Smooth muscle cell (in vitro differentiated cells): ENCODE measurements at regions not wholly inside any gene's neighbourhood (a gene's known extent, or its start where the extent isn't known, plus 50 kb on each side); places are given as distances from the start of the nearest gene placed in this dataset.
A peak's percentile ranks its signal among the peaks of the same experiment; 100 is the strongest.

Experiments
- DNase-seq: peaks from one replicate; lab custom pipeline; 2025; ENCODE audit not compliant: unreplicated experiment; lab: John Stamatoyannopoulos, UW
- H2AFZ ChIP-seq: fragments of 200-600 bp; sonication (generic); 2 replicates; pipeline ENCODE4 v1.6.0; 2016; ENCODE audit warnings: antibody characterized with exemption, low read depth, mild to moderate bottlenecking
- H3F3A ChIP-seq: fragments of 200-600 bp; sonication (generic); 2 replicates; pipeline ENCODE4 v1.6.0; 2017; ENCODE audit warnings: antibody characterized with exemption, low read depth
- H3K27ac ChIP-seq: fragments of 200-600 bp; sonication (generic); 2 replicates; pipeline ENCODE4 v1.5.1; 2016; ENCODE audit warnings: low read depth, mild to moderate bottlenecking
- H3K27me3 ChIP-seq: fragments of 200-600 bp; sonication (generic); 2 replicates; pipeline ENCODE4 v1.6.1; 2016; ENCODE audit warnings: low read depth, mild to moderate bottlenecking
- H3K36me3 ChIP-seq: fragments of 200-600 bp; sonication (generic); 2 replicates; pipeline ENCODE4 v1.5.1; 2016; ENCODE audit warnings: low read depth
- H3K4me1 ChIP-seq: fragments of 200-600 bp; sonication (generic); 2 replicates; pipeline ENCODE4 v1.5.1; 2016; ENCODE audit warnings: low read depth
- H3K4me2 ChIP-seq: fragments of 200-600 bp; sonication (generic); 2 replicates; pipeline ENCODE4 v1.6.0; 2016; ENCODE audit warnings: mild to moderate bottlenecking
- H3K4me3 ChIP-seq: fragments of 200-600 bp; sonication (generic); 2 replicates; pipeline ENCODE4 v1.5.1; 2016; ENCODE audit warnings: mild to moderate bottlenecking
- H3K79me2 ChIP-seq: fragments of 200-600 bp; sonication (generic); 2 replicates; pipeline ENCODE4 v1.6.0; 2016; ENCODE audit warnings: low read depth, mild to moderate bottlenecking
- H3K9ac ChIP-seq: fragments of 200-600 bp; sonication (generic); 2 replicates; pipeline ENCODE4 v1.6.0; 2016; ENCODE audit warnings: low read depth
- H3K9me3 ChIP-seq: fragments of 200-600 bp; sonication (generic); replicated peaks from 2 replicates; pipeline ENCODE4 v1.5.1; 2016; ENCODE audit warnings: low read depth
- H4K20me1 ChIP-seq: fragments of 200-600 bp; sonication (generic); 2 replicates; pipeline ENCODE4 v1.6.0; 2016; ENCODE audit warnings: low read depth
- WGBS: methylation state at CpG from one replicate; pipeline ENCODE4 v1.1.7; 2016; ENCODE audit warnings: low lambda C conversion rate; 5-methylcytosine and 5-hydroxymethylcytosine counted together
- TF ChIP-seq, protein P1 (sequence below): fragments of 200-600 bp; sonication (generic); IDR thresholded peaks from 2 replicates; pipeline ENCODE4 v1.5.1; 2017; ENCODE audit warnings: borderline replicate concordance, mild to moderate bottlenecking, antibody characterized with exemption; ENCODE audit not compliant: insufficient read depth, poor library complexity, severe bottlenecking

DNA sequence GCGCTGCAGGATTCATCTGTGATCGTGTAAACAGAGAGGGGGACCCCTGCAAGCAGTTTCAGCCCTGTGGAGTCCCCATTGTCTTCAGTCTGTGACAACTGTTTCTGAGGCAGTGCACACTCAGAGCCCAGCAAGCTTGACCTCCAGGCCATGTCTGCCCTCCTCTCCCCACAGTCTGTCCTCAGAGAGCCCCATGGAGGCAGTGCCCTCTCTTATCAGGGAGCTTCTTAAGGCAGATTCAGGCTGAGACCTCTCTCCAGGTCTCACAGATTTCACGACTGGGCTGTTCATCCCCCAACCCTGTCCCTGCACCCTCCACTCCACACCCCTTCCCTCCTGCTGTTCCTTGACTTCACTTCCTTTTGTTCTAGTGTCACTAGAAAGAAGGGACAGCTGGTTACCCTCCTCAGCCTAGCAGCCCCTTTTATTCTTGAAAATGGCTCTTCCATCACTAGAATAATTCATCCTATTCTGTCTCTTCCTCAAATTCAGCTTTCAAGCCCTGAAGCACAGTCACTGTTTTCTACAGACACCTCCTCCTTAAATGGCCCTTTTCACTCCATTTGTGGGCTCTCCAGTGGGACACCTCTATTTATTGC is 218.4 kb downstream of the MED10 start:
- Histone ChIP-seq H3K27ac (peak overlapping the region; percentile 4), H2AFZ (no peak overlapping the region), H3K9ac (no peak overlapping the region), H3K9me3 (no peaks in the 10 kb centered on the region), H3K4me2 (peak overlapping the region; percentile 34), H4K20me1 (no peaks in the 10 kb centered on the region), H3K79me2 (no peaks in the 10 kb centered on the region), H3K4me1 (peaks cover 15% of the 10 kb centered on the region), H3K27me3 (no peaks in the 10 kb centered on the region), H3K4me3 (no peak overlapping the region), H3K36me3 (no peaks in the 10 kb centered on the region), H3F3A (no peaks in the 10 kb centered on the region)
- TF ChIP-seq, protein P1, sequence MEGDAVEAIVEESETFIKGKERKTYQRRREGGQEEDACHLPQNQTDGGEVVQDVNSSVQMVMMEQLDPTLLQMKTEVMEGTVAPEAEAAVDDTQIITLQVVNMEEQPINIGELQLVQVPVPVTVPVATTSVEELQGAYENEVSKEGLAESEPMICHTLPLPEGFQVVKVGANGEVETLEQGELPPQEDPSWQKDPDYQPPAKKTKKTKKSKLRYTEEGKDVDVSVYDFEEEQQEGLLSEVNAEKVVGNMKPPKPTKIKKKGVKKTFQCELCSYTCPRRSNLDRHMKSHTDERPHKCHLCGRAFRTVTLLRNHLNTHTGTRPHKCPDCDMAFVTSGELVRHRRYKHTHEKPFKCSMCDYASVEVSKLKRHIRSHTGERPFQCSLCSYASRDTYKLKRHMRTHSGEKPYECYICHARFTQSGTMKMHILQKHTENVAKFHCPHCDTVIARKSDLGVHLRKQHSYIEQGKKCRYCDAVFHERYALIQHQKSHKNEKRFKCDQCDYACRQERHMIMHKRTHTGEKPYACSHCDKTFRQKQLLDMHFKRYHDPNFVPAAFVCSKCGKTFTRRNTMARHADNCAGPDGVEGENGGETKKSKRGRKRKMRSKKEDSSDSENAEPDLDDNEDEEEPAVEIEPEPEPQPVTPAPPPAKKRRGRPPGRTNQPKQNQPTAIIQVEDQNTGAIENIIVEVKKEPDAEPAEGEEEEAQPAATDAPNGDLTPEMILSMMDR, result no peak
- no peak for DNase-seq
- WGBS, result 56% methylated on average over 3 of the region's 3 CpGs

DNA sequence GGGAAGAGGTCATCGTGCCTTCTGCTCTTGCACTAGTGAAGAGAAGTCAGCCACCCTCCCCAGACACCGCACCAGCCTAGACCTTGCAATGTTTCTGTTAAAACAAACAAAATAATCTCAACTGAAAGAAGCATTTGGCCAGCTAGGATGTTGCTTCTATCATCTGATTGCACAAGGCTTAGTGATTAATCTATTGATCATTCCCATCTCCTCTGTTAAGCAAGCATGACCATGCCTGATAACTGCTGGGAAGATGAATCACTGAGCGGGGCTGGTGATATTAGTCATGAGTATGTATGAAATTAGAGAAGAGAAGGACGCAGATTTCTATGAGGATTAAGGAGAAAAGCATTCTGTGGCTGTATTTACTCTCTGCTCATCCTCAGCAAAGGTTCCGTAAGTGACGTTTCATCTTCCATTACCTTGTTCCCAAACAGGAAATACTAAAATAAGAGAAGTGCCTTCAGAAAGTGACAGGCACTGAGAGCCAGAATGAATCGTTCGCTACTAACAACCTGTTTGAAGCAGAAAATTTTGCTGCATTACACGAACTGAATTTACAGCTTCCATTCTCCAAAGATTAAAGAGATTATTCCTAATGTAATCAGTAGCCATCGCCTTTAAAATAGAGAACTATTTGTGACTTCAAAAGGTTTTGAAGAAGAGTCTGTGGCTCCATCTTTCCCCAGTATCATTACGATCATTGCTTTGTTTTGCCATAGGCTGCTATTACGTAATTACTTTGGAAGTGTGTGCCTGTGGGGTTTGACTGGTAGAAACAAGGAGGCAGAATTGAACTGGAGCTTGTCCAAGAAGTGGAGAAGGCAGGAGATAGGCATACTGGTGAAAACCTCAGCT is 219.1 kb downstream of the MED10 start:
- Histone ChIP-seq H3K9me3 (no peaks in the 10 kb centered on the region), H3K4me1 (peaks cover 15% of the 10 kb centered on the region), H4K20me1 (no peaks in the 10 kb centered on the region), H3K4me3 (no peak overlapping the region), H3F3A (no peaks in the 10 kb centered on the region), H3K79me2 (no peaks in the 10 kb centered on the region), H2AFZ (no peak overlapping the region), H3K36me3 (no peaks in the 10 kb centered on the region), H3K27me3 (no peaks in the 10 kb centered on the region), H3K9ac (no peak overlapping the region), H3K4me2 (peak overlapping the region; percentile 34), H3K27ac (peak overlapping the region; percentile 4)
- 51% methylated on average over 12 of the region's 12 CpGs for WGBS
- no peak for DNase-seq
- TF ChIP-seq, protein P1, result no peak

DNA sequence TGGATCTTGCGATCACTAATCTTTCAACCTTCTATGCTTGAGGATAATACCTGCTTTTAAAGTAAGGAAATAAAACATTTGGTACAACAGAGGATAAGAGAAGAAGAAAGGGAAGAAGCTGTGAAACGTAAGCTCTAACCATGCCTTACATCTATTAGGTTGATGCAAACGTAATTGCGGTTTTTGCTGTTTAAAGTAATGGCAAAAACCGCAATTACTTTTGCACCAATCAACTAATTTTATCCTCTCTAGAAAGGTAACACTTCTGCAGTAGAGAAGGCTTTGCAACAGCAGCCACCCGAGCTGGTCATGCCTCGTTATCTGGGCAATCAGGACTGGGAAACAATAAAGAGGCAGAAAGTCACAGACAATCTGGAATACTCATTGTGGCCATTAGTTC is 224.1 kb downstream of the MED10 start:
- Histone ChIP-seq H3K4me2 (no peak overlapping the region), H3K27me3 (no peaks in the 10 kb centered on the region), H3K9me3 (no peaks in the 10 kb centered on the region), H3K27ac (no peak overlapping the region), H3K4me3 (no peak overlapping the region), H2AFZ (no peak overlapping the region), H3K9ac (no peak overlapping the region), H3K4me1 (peaks cover under 1% of the 10 kb centered on the region), H4K20me1 (no peaks in the 10 kb centered on the region), H3K36me3 (no peaks in the 10 kb centered on the region), H3K79me2 (no peaks in the 10 kb centered on the region), H3F3A (no peaks in the 10 kb centered on the region)
- WGBS, result 90% methylated on average over 7 of the region's 7 CpGs
- TF ChIP-seq, protein P1, result no peak
- DNase-seq, result no peak
